HEK293 (cell line): ENCODE measurements at regions not wholly inside any gene's neighbourhood (a gene's known extent, or its start where the extent isn't known, plus 50 kb on each side); places are given as distances from the start of the nearest gene placed in this dataset.

ENCODE experiments used
- CTCF ChIA-PET: fragments of 350-600 bp; formaldehyde crosslinking; extraction: SDS; loops from one replicate; lab custom pipeline; 2021; ENCODE audit warnings: antibody characterized with exemption; lab: Yijun Ruan, JAX
- POLR2A ChIA-PET: fragments of 300-600 bp; formaldehyde crosslinking; extraction: SDS; loops from one replicate; lab custom pipeline; 2020; ENCODE audit warnings: antibody characterized with exemption, inconsistent platforms; lab: Yijun Ruan, JAX
- H3K27ac ChIP-seq: fragments of 200-500 bp; sonication (Bioruptor generic); 2 replicates; pipeline ENCODE4 v1.5.1; 2014; ENCODE audit warnings: low read depth, low read length, control low read depth, inconsistent platforms; ENCODE audit errors: extremely low read depth
- H3K36me3 ChIP-seq, 2 experiments: fragments of 200-500 bp in 1 of 2; sonication (Bioruptor generic) in 1 of 2; 1 replicate in 1 of 2; 2 replicates in 1 of 2; pipeline ENCODE4 v1.5.1; 2014 to 2017; ENCODE audit warnings: inconsistent platforms in 2 of 2, low read length in 2 of 2; ENCODE audit not compliant: control insufficient read depth in 2 of 2, insufficient read depth in 1 of 2
- H3K4me1 ChIP-seq: fragments of 200-500 bp; sonication (Bioruptor generic); 2 replicates; pipeline ENCODE4 v1.5.1; 2014; ENCODE audit warnings: mild to moderate bottlenecking, low read length, inconsistent platforms; ENCODE audit not compliant: control insufficient read depth, insufficient read depth
- H3K4me3 ChIP-seq: 2 replicates; pipeline ENCODE4 v1.5.1; 2011; ENCODE audit warnings: low read depth, mild to moderate bottlenecking, control low read depth, low read length, moderate library complexity
- H3K9me3 ChIP-seq: fragments of 200-500 bp; sonication (Bioruptor generic); 2 replicates; pipeline ENCODE4 v1.5.1; 2014; ENCODE audit warnings: low read depth, low read length, inconsistent platforms; ENCODE audit not compliant: control insufficient read depth, insufficient read depth
- GLIS1 ChIP-seq: fragments of 450-650 bp; formaldehyde crosslinking; IDR thresholded peaks from 2 replicates; pipeline ENCODE4 v1.5.1; 2016; ENCODE audit warnings: missing biosample characterization, missing genetic modification characterization
- ZFHX2 ChIP-seq: fragments of 450-650 bp; formaldehyde crosslinking; conservative IDR thresholded peaks from 2 replicates; pipeline ENCODE4 v1.5.1; 2016; ENCODE audit warnings: missing biosample characterization, missing genetic modification characterization
- ZFP3 ChIP-seq: fragments of 450-650 bp; formaldehyde crosslinking; IDR thresholded peaks from 2 replicates; pipeline ENCODE4 v1.5.1; 2016; ENCODE audit warnings: low read depth, missing biosample characterization, missing genetic modification characterization
- ZFP37 ChIP-seq: fragments of 450-650 bp; formaldehyde crosslinking; IDR thresholded peaks from 2 replicates; pipeline ENCODE4 v1.5.1; 2016; ENCODE audit warnings: missing biosample characterization, missing genetic modification characterization
- ZNF433 ChIP-seq: fragments of 450-650 bp; formaldehyde crosslinking; IDR thresholded peaks from 2 replicates; pipeline ENCODE4 v1.5.1; 2016; ENCODE audit warnings: missing biosample characterization, missing genetic modification characterization, low read depth
- ZNF560 ChIP-seq: fragments of 450-650 bp; formaldehyde crosslinking; IDR thresholded peaks from 2 replicates; pipeline ENCODE4 v1.5.1; 2017; ENCODE audit warnings: missing biosample characterization, missing genetic modification characterization, borderline replicate concordance
- TF ChIP-seq, protein P1 (sequence below): fragments of 450-650 bp; formaldehyde crosslinking; IDR thresholded peaks from 2 replicates; pipeline ENCODE4 v1.5.1; 2016; ENCODE audit warnings: missing biosample characterization, missing genetic modification characterization
- TF ChIP-seq, protein P2 (sequence below): fragments of 450-650 bp; formaldehyde crosslinking; IDR thresholded peaks from 2 replicates; pipeline ENCODE4 v1.5.1; 2016; ENCODE audit warnings: missing biosample characterization, missing genetic modification characterization
- TF ChIP-seq, protein P3 (sequence below): fragments of 450-650 bp; formaldehyde crosslinking; IDR thresholded peaks from 2 replicates; pipeline ENCODE4 v1.5.1; 2016; ENCODE audit warnings: missing biosample characterization, missing genetic modification characterization
- TF ChIP-seq, protein P4 (sequence below): sonication (generic); formaldehyde crosslinking; IDR thresholded peaks from 2 replicates; pipeline ENCODE4 v1.8.1; 2022; ENCODE audit warnings: mild to moderate bottlenecking, moderate library complexity, missing genetic modification reagents

DNA sequence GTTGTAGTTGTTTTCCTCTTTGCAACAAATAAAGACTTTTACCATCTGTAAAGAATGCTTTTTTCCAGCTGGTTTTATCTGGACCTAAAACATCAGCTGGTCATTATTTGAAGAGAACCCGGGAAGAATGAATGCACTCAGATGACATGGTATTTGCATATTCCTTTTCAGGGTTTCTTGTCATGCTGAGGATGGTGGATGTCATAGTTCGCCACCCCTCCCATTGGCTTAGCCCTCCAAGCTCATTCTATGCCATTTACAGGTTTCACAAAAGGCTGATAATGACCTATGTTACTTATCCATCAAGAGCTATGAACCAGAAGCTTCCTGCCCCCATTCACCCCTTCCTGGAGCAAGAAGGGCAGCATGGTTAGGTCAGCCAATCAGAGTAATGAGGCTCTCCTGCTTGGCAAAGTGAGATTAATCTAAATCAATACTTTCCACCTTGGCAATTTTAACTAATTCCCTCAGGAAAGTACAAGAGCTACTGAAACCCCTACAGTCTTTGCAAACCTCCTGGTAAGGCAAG lies 440.5 kb upstream of the TLE4 start (continued):
- TF ChIP-seq ZFP37: no peak
- TF ChIP-seq ZFP3: no peak
- TF ChIP-seq, protein P1, sequence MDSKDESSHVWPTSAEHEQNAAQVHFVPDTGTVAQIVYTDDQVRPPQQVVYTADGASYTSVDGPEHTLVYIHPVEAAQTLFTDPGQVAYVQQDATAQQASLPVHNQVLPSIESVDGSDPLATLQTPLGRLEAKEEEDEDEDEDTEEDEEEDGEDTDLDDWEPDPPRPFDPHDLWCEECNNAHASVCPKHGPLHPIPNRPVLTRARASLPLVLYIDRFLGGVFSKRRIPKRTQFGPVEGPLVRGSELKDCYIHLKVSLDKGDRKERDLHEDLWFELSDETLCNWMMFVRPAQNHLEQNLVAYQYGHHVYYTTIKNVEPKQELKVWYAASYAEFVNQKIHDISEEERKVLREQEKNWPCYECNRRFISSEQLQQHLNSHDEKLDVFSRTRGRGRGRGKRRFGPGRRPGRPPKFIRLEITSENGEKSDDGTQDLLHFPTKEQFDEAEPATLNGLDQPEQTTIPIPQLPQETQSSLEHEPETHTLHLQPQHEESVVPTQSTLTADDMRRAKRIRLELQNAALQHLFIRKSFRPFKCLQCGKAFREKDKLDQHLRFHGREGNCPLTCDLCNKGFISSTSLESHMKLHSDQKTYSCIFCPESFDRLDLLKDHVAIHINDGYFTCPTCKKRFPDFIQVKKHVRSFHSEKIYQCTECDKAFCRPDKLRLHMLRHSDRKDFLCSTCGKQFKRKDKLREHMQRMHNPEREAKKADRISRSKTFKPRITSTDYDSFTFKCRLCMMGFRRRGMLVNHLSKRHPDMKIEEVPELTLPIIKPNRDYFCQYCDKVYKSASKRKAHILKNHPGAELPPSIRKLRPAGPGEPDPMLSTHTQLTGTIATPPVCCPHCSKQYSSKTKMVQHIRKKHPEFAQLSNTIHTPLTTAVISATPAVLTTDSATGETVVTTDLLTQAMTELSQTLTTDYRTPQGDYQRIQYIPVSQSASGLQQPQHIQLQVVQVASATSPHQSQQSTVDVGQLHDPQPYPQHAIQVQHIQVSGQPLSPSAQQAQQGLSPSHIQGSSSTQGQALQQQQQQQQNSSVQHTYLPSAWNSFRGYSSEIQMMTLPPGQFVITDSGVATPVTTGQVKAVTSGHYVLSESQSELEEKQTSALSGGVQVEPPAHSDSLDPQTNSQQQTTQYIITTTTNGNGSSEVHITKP (tag by site-specific recombination): no peak
- no peak for TF ChIP-seq ZNF560
- TF ChIP-seq ZNF433 (tag by site-specific recombination): no peak

- CTCF ChIA-PET: interaction anchor here (0.5 to 3.9 kb wide), 6 partner anchors 102 to 693 kb away, joined by 3 to 21 read pairs (median 8); no protein-coding TSS in a partner anchor
- Histone ChIP-seq H3K4me1 (no peaks in the 10 kb centered on the region; the same call in 1 of the 2 replicates), H3K4me3 (no peak overlapping the region), H3K27ac (no peak overlapping the region), H3K36me3 (no peaks in the 10 kb centered on the region), H3K9me3 (no peaks in the 10 kb centered on the region)
- TF ChIP-seq, protein P2, sequence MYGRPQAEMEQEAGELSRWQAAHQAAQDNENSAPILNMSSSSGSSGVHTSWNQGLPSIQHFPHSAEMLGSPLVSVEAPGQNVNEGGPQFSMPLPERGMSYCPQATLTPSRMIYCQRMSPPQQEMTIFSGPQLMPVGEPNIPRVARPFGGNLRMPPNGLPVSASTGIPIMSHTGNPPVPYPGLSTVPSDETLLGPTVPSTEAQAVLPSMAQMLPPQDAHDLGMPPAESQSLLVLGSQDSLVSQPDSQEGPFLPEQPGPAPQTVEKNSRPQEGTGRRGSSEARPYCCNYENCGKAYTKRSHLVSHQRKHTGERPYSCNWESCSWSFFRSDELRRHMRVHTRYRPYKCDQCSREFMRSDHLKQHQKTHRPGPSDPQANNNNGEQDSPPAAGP (tag by site-specific recombination): no peak
- POLR2A ChIA-PET: interaction anchor here (1.7 kb wide), 1 partner anchor 439 kb away, joined by 7 read pairs; the partner anchor contains the start of gene TLE4
Measured at GRCh38 chr9:79131824-79132377, 439.9 kb upstream of the TLE4 start.

- POLR2A ChIA-PET: interaction anchor here (1.8 kb wide), 1 partner anchor 437 kb away, joined by 11 read pairs; the partner anchor contains the start of gene TLE4
- no peak overlapping the region for H3K4me3 ChIP-seq
- TF ChIP-seq GLIS1 (tag by site-specific recombination) (peak; percentile 88), ZFHX2 (tag by site-specific recombination) (peak; percentile 35)
- TF ChIP-seq, protein P3, sequence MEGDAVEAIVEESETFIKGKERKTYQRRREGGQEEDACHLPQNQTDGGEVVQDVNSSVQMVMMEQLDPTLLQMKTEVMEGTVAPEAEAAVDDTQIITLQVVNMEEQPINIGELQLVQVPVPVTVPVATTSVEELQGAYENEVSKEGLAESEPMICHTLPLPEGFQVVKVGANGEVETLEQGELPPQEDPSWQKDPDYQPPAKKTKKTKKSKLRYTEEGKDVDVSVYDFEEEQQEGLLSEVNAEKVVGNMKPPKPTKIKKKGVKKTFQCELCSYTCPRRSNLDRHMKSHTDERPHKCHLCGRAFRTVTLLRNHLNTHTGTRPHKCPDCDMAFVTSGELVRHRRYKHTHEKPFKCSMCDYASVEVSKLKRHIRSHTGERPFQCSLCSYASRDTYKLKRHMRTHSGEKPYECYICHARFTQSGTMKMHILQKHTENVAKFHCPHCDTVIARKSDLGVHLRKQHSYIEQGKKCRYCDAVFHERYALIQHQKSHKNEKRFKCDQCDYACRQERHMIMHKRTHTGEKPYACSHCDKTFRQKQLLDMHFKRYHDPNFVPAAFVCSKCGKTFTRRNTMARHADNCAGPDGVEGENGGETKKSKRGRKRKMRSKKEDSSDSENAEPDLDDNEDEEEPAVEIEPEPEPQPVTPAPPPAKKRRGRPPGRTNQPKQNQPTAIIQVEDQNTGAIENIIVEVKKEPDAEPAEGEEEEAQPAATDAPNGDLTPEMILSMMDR (tag by site-specific recombination): peak; percentile 49; the same call in 1 of the 2 replicates
- TF ChIP-seq, protein P4, sequence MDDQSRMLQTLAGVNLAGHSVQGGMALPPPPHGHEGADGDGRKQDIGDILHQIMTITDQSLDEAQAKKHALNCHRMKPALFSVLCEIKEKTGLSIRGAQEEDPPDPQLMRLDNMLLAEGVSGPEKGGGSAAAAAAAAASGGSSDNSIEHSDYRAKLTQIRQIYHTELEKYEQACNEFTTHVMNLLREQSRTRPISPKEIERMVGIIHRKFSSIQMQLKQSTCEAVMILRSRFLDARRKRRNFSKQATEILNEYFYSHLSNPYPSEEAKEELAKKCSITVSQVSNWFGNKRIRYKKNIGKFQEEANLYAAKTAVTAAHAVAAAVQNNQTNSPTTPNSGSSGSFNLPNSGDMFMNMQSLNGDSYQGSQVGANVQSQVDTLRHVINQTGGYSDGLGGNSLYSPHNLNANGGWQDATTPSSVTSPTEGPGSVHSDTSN (CRISPR knock-in tag): no peak
- TF ChIP-seq, protein P1 (tag by site-specific recombination): 0 out of 2 replicates have a peak, but pooled peaks have one; percentile 14
- TF ChIP-seq, all 188 proteins: peak for 4
- Histone ChIP-seq H3K36me3 (no peaks in the 10 kb centered on the region), H3K4me1 (no peaks in the 10 kb centered on the region; the same call in 1 of the 2 replicates), H3K27ac (no peak overlapping the region), H3K9me3 (no peaks in the 10 kb centered on the region)
- CTCF ChIA-PET: interaction anchor here (0.5 to 2.7 kb wide), 13 partner anchors 9 to 1536 kb away, joined by 3 to 15 read pairs (median 4); no protein-coding TSS in a partner anchor
Measured at GRCh38 chr9:79134654-79135053, 437.1 kb upstream of the TLE4 start.
